WI38 (cell line): ENCODE measurements at regions not wholly inside any gene's neighbourhood (a gene's known extent, or its start where the extent isn't known, plus 50 kb on each side); places are given as distances from the start of the nearest gene placed in this dataset.
"Not testable (repeated sequence)": the region's sequence is repeated elsewhere in the genome, so short reads cannot be mapped to it uniquely, and the experiment has no call there.

Experiments
- H3K4me3 ChIP-seq: 2 replicates; pipeline ENCODE4 v1.5.1; 2011; ENCODE audit warnings: low read depth, mild to moderate bottlenecking, control low read depth, low read length
- TF ChIP-seq, protein P1 (sequence below): IDR thresholded peaks from 2 replicates; pipeline ENCODE4 v1.5.1; 2012; ENCODE audit warnings: low read depth, mild to moderate bottlenecking, control low read depth, low read length

DNA sequence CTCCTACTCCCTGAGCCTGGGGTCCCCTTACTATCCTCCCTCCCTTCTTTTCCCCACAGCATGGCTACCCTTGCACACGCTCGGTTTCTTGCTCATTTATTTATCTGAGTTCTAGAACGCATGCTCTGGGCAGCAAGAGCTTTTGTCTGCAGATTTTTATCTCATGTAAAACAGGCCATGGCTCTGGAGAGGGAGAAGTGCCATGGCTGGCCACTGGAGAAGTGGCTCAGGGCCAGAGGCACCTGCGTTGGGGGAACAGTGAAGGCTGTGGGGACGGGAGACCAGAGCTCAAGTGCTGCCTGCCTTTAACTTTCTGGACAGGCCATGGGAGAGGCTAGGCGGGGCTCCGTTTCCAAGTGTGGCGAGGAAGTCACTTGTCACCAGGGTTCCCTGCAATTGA lies 177.7 kb upstream of the SULF2 start:
- TF ChIP-seq, protein P1, sequence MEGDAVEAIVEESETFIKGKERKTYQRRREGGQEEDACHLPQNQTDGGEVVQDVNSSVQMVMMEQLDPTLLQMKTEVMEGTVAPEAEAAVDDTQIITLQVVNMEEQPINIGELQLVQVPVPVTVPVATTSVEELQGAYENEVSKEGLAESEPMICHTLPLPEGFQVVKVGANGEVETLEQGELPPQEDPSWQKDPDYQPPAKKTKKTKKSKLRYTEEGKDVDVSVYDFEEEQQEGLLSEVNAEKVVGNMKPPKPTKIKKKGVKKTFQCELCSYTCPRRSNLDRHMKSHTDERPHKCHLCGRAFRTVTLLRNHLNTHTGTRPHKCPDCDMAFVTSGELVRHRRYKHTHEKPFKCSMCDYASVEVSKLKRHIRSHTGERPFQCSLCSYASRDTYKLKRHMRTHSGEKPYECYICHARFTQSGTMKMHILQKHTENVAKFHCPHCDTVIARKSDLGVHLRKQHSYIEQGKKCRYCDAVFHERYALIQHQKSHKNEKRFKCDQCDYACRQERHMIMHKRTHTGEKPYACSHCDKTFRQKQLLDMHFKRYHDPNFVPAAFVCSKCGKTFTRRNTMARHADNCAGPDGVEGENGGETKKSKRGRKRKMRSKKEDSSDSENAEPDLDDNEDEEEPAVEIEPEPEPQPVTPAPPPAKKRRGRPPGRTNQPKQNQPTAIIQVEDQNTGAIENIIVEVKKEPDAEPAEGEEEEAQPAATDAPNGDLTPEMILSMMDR, result no peak
- no peak overlapping the region for H3K4me3 ChIP-seq

DNA sequence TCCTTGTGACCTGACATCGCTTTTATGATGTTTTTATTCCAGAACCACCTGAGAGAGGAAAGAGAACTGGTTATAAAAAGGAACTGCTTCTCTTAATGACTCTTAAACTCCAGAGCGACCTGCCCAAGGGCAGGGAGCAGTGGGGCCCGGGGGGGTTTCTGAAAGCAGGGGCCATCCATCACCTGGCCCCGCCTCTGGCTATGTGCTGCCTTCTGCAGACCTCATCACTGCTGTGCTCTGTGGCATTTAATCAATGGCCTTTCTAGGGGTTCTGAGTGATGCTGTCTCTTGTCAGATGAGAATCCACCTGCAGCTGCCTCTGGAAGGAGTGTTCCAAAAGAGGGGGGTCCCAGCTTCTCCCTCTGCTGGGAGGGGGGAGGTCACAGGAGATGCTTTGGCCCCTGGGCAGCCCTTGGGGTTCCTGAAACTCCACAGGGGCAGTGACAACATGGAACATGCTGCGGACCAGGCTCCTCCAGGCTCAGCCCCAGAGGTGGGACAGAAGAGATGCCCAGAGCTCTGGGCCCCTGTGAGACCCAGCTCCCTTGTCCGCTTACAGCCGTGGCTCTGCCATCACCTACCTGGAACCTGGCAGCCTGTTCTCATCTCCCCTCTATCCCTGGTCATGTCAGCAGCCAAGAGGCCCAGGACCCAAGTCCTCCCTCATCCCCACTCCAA lies 177.1 kb upstream of the SULF2 start:
- TF ChIP-seq, protein P1, result no peak
- H3K4me3 ChIP-seq, result no peak overlapping the region

GRCh38 chr20:47960769-47961541 lies 175.7 kb upstream of the SULF2 start:
- TF ChIP-seq, protein P1, result no peak
- H3K4me3 ChIP-seq, result no peak overlapping the region

DNA sequence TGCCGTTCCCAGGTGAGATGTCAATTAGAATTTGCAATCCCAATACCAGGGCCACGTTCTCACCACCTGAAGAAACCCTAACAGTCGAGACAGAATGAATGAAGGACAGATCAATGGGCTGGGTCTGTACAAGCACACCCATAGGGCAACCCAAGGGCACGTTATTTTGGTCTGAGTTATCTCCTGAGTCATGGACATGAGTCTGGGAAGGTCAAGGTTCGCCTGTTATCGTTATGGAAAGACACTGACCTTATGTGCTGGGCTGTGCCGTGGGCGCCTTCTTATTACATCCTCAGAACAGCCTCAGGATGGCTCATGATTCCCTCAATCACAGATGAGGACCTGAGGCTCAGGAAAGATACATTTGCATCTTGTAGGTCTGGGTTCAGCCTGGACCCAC lies 175.0 kb upstream of the SULF2 start:
- no peak overlapping the region for H3K4me3 ChIP-seq
- TF ChIP-seq, protein P1, result no peak

GRCh38 chr20:47957989-47958801 lies 172.9 kb upstream of the SULF2 start:
- H3K4me3 ChIP-seq, result not testable (repeated sequence)

- TF ChIP-seq, protein P1, result no peak
- H3K4me3 ChIP-seq, result no peak overlapping the region
Observed at GRCh38 chr20:47957135-47957534, 171.9 kb upstream of the SULF2 start.

DNA sequence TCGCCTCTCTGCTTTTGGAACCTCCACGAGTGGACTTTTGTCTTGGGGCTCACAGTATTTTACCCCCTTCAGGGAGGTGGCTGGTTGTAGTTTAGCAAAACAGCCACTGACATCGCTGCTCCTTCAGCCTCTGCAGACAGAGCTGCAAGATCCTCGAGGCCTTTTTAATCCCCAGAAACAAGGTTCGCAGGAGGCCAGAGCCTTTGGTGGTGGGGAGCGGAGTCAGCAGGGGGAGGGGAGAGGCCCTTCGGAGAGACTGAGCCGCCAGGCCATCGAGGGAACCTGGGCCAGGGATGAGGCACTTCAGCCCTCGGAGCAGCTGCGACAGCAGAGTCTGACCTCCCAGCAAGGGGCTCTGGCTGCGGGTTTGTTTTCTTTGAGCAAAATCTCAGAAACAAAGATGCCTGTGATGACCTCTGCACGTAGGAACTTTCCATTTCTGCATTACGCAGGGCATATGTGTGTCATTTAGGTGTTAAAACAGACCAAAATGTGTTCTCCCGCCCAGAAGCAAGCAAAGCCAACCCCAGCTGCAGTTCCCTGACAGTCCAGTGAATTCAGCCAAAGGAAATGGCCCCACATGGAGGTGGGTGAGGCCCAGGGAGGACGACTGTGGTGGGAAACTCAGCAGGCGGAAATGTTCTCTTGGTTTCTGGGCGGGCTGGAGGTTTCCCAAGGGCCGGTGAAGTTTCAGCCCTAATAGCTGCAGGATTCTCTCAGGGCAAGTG lies 171.2 kb upstream of the SULF2 start:
- H3K4me3 ChIP-seq, result no peak overlapping the region
- TF ChIP-seq, protein P1, result no peak
